Esophagus squamous epithelium (tissue), 4 donors: ENCODE measurements at regions not wholly inside any gene's neighbourhood (a gene's known extent, or its start where the extent isn't known, plus 50 kb on each side); places are given as distances from the start of the nearest gene placed in this dataset.

Experiments
- CTCF ChIP-seq, 6 experiments: fragments of 450-650 bp in 4 of 6; fragments of 200-600 bp in 2 of 6; sonication (generic) in 2 of 6; IDR thresholded peaks; one replicate each; pipeline ENCODE4 v1.5.1; 2016 to 2019; ENCODE audit warnings: antibody characterized with exemption in 6 of 6, mild to moderate bottlenecking in 4 of 6, moderate library complexity in 4 of 6
- POLR2A ChIP-seq, 4 donors: fragments of 450-650 bp; IDR thresholded peaks; one replicate each; pipeline ENCODE4 v1.6.1; 2017; ENCODE audit warnings: antibody characterized with exemption in 4 of 4, mild to moderate bottlenecking in 4 of 4, moderate library complexity in 3 of 4

DNA sequence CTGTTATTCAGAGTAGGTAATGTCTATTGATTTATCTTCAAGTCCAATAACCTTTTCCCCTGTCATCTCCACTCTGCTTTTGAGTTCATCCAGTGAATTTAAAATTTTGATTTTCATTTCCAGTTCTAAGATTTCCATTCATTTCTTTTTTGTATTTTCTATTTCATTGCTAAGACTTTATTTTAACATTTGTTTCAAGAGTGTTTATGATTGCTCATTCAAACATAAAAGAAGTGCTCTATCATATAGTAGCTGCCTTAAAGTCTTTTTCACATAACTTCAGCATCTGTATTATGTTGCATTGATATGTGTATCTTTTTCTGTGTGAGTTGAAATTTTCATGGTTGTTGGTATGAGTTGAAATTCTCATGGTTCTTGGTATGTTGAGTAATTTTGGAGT is 341.6 kb downstream of the SOX4 start:
- TF ChIP-seq CTCF (IDR thresholded peaks at IDR 0.05) (no peak), POLR2A (IDR thresholded peaks at IDR 0.05) (no peak)
